ENCODE measurements at regions not wholly inside any gene's neighbourhood (a gene's known extent, or its start where the extent isn't known, plus 50 kb on each side); places are given as distances from the start of the nearest gene placed in this dataset.

DNA sequence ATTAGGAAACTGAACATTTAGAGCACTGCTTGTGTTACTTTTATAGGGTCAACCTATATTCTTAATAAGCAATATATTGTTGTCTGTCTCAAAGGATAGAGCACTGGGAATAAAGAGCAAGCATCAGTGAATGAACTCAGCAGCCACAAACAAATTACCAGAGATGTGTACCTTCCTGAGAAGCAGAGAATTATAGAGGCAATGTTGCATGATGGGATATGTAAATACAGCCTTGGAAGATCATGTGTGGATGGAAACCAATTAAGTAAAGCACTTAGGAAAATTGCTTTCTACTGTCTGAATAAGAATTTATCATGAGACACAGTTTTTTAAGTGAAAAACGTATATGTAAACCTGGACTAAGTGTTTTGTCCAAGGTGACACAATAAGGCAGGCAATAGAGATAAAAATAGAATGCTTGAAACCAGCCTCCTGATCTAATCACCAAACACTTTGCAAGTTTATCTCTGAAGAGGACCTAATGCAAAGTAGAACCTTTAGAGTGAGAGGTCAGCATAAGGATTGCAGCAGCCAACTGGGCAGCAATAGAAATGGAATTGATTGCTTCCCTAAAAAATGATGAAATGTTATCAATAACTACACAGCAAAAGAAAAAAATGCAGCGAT, 848.0 kb downstream of the TUSC7 start:
- no peak for DNase-seq (ENCODE audit: low spot score)

DNA sequence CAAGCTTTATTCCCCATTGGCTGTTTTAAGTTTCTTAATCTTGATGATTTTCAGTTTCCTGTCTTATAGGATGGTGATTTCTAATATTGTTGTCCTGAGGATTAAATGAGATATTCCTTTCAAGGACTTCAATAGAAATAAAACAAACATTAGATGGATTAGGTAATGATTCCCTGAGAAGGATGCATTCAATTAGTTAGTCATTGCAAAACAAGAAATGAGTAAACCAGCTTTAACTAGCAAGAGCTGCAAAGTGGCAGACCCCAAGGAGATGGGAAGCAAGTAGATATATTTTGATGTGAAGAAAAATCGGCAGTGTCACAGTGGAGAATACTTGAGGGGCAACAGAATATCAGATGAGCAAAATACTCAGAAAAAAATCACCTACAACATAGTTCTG, 849.1 kb downstream of the TUSC7 start:
- DNase-seq (ENCODE audit: low spot score) = no peak

DNA sequence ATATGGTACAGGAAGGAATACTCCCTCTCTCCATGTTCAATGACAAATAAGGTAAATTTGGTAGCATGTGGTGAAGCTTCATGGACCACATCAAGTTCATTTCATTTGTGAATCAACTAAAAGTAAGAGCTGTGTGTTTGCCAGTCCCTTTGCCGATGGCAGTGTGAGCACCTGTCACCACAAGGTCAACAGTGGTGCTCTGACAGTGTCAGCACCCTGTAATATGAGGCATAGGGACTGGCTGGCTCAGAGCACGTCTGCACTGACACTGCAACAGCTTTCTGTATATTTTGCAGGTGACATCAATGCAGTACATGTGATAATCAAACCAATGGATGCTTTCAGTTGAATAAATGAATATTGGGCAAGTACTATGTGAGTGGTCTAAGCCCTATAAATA, 852.4 kb downstream of the TUSC7 start:
- no peak for DNase-seq (ENCODE audit: low spot score)

GRCh38 chr3:117563063-117563462, 853.5 kb downstream of the TUSC7 start:
- DNase-seq (ENCODE audit: low spot score) = no peak

DNA sequence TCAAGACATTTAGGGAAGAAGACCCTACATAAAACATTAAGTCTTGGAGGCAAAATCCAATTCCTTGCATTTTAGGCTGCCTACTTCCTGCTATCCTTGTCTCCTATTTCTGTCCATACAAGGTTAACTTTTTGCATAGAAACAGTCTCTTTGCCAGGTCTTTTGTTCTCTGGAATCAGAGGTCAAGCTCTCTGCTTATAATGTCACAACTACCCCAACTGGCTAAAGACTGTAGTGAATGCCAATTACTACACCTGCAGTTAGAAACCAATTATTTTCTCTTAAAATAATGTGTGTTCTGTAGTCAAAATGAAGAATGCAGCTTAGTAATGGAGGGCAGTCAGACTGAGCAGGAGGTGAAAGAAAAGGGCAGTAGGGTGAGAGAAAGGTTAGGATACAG, 856.2 kb downstream of the TUSC7 start:
- no peak for DNase-seq (ENCODE audit: low spot score)

DNA sequence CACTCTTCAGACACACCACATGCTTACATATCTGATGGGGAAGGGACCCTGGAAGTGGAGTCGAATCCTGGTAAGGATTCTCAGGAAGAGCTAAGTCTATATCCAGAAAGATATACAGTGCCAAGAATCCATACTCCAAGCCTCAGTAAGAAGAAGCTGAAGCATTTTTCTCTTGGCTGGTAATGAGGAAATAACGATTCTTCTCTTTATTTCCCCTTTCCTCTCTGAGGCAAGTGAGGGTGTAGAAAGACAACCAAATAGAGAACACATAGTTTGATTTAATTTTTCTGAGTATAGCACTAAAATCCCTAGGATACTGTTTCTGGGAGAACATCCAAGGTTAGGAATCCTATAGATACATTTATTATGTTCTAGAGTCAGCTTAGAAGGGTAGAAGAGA, 857.3 kb downstream of the TUSC7 start:
- no peak for DNase-seq (ENCODE audit: low spot score)

DNA sequence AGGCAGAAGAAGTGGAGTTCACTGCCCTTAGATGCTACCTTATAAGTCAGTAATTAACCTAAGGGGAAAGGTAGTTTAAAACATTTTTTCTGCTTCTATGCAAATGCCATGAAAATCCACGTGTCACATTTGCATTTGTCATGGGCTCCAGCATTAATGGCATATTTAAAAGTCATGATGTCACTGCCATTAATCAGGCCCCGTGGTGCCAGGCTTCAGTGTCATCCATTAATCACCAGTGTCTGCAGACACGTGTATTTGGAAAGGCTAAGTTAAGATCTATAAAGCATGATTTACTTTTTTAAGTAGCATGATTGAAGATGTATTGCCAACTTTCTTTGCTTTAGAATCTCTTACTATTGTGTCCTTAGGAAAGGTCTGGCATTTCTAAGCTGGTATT, 857.8 kb downstream of the TUSC7 start:
- DNase-seq (ENCODE audit: low spot score) = no peak

GRCh38 chr3:117567906-117568305, 858.3 kb downstream of the TUSC7 start:
- no peak for DNase-seq (ENCODE audit: low spot score)

- DNase-seq (ENCODE audit: low spot score) = no peak
These were observed 863.2 kb downstream of the TUSC7 start for GRCh38 chr3:117572786-117573185.

DNA sequence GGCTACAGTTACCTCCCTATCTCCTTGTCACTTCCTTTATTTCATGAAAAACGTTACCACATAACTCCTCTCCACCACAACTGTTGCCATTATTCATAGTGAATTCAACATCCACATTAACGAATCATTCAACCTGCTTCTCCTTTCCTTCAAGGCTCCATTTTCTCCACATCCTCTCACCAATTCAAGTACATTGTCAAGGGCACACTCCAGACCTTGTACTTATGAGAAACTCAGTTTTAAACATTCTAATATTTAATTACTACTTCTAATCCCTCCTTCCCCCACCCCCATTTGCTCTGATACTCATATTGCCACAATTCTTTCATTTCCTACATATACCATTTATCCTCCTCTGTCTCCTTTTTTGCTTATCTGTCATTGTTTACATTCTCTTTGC, 871.2 kb downstream of the TUSC7 start:
- DNase-seq (ENCODE audit: low spot score) = no peak

GRCh38 chr3:117586161-117586560, 876.6 kb downstream of the TUSC7 start:
- no peak for DNase-seq (ENCODE audit: low spot score)

- no peak for DNase-seq (ENCODE audit: low spot score)
These were observed 877.8 kb downstream of the TUSC7 start for GRCh38 chr3:117587416-117587815.

DNA sequence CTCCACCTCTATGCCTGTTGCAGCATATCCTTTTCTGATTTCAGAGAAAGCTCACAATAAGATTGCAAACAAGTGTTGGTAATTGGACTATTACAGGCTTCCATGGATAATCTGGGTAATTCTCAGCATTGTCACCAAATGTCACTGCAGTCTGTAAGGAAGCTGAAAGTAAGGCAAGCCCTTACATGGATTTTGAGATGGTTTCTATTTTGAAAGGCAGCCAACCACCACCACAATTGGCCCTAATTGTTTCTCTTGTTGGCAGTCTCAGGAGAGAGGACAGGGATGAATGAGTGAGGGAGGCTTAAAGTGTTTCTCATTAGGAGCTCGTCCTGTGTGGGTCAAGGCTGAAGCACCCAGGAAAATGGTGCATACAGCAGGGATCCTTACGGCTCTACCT, 879.9 kb downstream of the TUSC7 start:
- DNase-seq (ENCODE audit: low spot score) = no peak

GRCh38 chr3:117595615-117596014, 886.0 kb downstream of the TUSC7 start:
- no peak for DNase-seq (ENCODE audit: low spot score)

DNA sequence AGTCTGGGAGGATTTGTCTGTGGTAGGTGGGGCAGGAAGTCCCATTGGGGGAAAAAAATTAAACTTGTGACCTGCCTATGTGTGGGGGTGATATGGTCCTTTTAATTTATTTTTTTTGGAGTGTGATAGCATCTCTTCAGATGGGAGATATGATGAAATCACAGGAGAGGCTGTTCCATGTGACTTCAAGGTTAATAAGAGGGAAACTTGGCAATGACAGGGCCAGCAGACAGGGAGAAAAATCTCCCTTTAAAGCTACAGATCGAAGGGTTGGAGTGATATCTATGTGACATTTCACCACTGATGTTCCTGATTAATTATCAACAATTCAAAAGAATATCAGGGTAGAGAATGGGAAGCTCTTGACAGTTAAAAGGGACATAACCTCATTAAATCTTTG, 886.9 kb downstream of the TUSC7 start:
- no peak for DNase-seq (ENCODE audit: low spot score)

- no peak for DNase-seq (ENCODE audit: low spot score)
These were observed 888.3 kb downstream of the TUSC7 start for GRCh38 chr3:117597865-117598264.

DNA sequence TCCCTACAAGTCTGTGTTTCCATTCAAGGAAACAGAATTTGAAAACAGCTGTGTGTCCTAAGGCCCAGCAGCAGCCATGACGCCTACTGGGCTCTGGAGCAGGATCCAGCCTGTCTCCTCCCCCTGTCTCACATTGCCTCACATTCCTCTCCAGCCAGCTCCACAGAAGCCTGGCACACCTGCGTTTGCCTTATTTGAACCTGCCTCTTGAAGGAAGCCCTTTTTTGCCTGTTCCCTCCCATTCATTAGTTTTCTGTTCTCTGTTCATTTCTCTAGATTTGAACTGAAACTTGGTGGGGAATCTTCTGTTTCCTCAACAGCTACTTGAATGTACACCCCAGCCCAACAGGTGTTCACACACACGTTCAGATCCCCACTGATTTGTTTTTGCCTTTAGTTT, 890.5 kb downstream of the TUSC7 start:
- DNase-seq (ENCODE audit: low spot score) = no peak

- no peak for DNase-seq (ENCODE audit: low spot score)
These were observed 891.1 kb downstream of the TUSC7 start for GRCh38 chr3:117600666-117601065.

DNA sequence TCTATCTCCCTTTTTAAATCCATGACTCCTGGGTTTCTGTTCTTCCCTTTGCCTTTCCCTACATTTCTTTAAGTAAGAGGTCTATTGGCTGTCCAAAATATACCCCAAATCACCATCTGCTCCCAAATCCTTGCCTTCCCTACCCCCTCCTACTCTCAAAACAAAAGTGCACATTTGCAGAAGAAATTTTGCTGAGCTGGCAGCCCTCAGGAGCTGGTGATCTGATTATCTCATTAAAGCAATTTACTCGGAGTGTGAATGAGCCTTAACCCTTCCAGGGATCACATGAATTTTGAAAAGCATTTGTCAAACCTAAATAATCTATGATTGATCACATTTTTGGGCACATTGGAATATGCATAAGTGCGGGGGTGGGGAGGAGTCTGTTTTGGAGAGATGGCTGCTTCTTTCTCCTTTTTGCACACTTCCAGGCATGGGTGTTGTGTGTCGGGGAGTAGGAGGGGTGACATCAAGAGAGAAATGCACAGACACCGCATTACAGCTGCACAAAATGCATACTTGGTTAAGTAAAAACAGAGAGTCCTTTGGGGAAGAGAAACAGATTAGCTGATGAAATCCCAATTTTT, 892.6 kb downstream of the TUSC7 start:
- no peak for DNase-seq (ENCODE audit: low spot score)

GRCh38 chr3:117603097-117603496, 893.5 kb downstream of the TUSC7 start:
- DNase-seq (ENCODE audit: low spot score) = no peak

GRCh38 chr3:117606866-117607265, 897.3 kb downstream of the TUSC7 start:
- no peak for DNase-seq (ENCODE audit: low spot score)

DNA sequence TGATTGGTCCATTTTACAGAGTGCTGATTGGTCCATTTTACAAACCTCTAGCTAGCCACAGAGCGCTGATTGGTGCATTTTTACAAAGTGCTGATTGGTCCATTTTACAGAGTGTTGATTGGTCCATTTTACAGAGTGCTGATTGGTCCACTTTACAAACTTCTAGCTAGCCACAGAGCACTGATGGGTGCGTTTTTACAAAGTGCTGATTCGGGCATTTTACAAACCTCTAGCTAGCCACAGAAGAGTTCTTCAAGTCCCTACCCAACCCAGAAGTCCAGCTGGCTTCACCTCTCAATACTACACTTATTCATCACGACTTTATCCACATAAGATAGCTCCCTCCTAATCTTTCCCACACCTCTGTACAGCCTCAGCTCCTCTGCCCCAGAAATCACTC, 899.8 kb downstream of the TUSC7 start:
- no peak for DNase-seq (ENCODE audit: low spot score)

- DNase-seq (ENCODE audit: low spot score) = no peak
These were observed 900.6 kb downstream of the TUSC7 start for GRCh38 chr3:117610156-117610555.

GRCh38 chr3:117611211-117611610, 901.6 kb downstream of the TUSC7 start:
- DNase-seq (ENCODE audit: low spot score) = no peak

Data from activated CD4-positive, alpha-beta T cell treated with anti-CD3 and anti-CD28 coated beads, Interleukin-2, Interleukin-4, amounts not matched to agents 100 ng/mL and 50 ng/mL, durations not matched to agents 16 hours and 8 hours (primary cell).